Heart right ventricle (tissue), 16 donors: ENCODE measurements at regions not wholly inside any gene's neighbourhood (a gene's known extent, or its start where the extent isn't known, plus 50 kb on each side); places are given as distances from the start of the nearest gene placed in this dataset.

ENCODE experiments used
- ATAC-seq, 8 donors: fragments of 200-7000 bp; cut with Tn5 transposase; one replicate each; pipeline ENCODE4 v1.9.1; 2020; ENCODE audit warnings: mild to moderate bottlenecking in 8 of 8, moderate library complexity in 8 of 8, moderate number of reproducible peaks in 1 of 8
- DNase-seq, 2 donors: peaks; one replicate each; pipeline ENCODE4 v3.0.0-alpha.2; 2020
- H3K27ac ChIP-seq, 10 donors: fragments of 200-600 bp; sonication (generic) in 2 of 10; one replicate each; pipeline versions ENCODE4 v1.5.0 to v1.8.0; 2020 to 2022; ENCODE audit warnings: mild to moderate bottlenecking in 3 of 10
- H3K27me3 ChIP-seq, 7 donors: fragments of 200-600 bp; one replicate each; pipeline ENCODE4 v1.8.0; 2021 to 2022; ENCODE audit warnings: mild to moderate bottlenecking in 2 of 7
- H3K36me3 ChIP-seq, 9 donors: fragments of 200-600 bp; sonication (generic) in 1 of 9; one replicate each; pipeline versions ENCODE4 v1.5.0 to v1.8.0; 2020 to 2022; ENCODE audit warnings: mild to moderate bottlenecking in 2 of 9
- H3K4me1 ChIP-seq, 9 donors: fragments of 200-600 bp; sonication (generic) in 1 of 9; one replicate each; pipeline versions ENCODE4 v1.5.0 to v1.8.0; 2020 to 2022; ENCODE audit warnings: mild to moderate bottlenecking in 4 of 9
- H3K4me3 ChIP-seq, 10 donors: fragments of 200-600 bp; sonication (generic) in 2 of 10; one replicate each; pipeline versions ENCODE4 v1.5.0 to v1.8.0; 2020 to 2022; ENCODE audit warnings: mild to moderate bottlenecking in 7 of 10, moderate library complexity in 2 of 10
- H3K9me3 ChIP-seq, 11 donors: fragments of 200-600 bp in 10 of 11; sonication (generic) in 2 of 11; one replicate each; pipeline versions ENCODE4 v1.5.0 to v1.8.0; 2013 to 2022; ENCODE audit warnings: mild to moderate bottlenecking in 2 of 11, control low read depth in 1 of 11, moderate library complexity in 1 of 11
- WGBS, 2 donors: extraction: QIAGEN DNeasy Blood & Tissue Kit; methylation state at CpG; one replicate each; pipeline ENCODE4 v1.1.7; 2013; ENCODE audit warnings: inconsistent platforms in 1 of 2; 5-methylcytosine and 5-hydroxymethylcytosine counted together
- intact Hi-C, 10 donors: fragments of 100-400 bp; cut with DNase I; formaldehyde crosslinking; loops; one replicate each; pipeline versions ENCODE4 v1.11.1 to v1.14.2; 2022
- TF ChIP-seq, protein P1 (sequence below), 9 donors: fragments of 200-600 bp; sonication (generic) in 2 of 9; IDR thresholded peaks; one replicate each; pipeline versions ENCODE4 v1.5.0 to v1.8.0; 2021 to 2022; ENCODE audit warnings: antibody characterized with exemption in 9 of 9, mild to moderate bottlenecking in 5 of 9, moderate library complexity in 1 of 9
- donor health status: Arrhythmogenic right ventricular cardiomyopathy.
- donor health status: ischemic (EF 13 %, LVEDD 7.1; RV severe dilation, severe dysfunction).
- donor health status: healthy with polysubstance abuse.
- donor health status: DM: no; HTN: yes; CAD: no.
- donor health status: DM: no; HTN: no; CAD: no.
- donor health status: ischemic (EF 25% LVEDD 6.9; RV normal size, moderate dysfunction).
- donor health status: ischemic (EF 25% LVEDD 5.7; RV mildly dilated, moderate dysfunction).
- donor health status: healthy.
- donor health status: DM: yes; HTN: yes; CAD: no.
- donor health status: Ischemic cardiomyopathy.
- donor health status: ischemic (EF 35%, LVEDD 5.7; RV mildly dilated, moderate dysfunction).
- donor health status: nonischemic (EF 11% LVEDD 7.7; RV severe dilation, severe dysfunction).
- donor health status: DM: yes; HTN: yes; CAD: no.
- donor health status: PGD.
- donor health status: ischemic (EF 29% LVEDD 5.4; RV normal size, mild dysfunction).
- donor health status: nonischemic (EF 23%, LVEDD 6.1; RV moderate dilation, normal function).

DNA sequence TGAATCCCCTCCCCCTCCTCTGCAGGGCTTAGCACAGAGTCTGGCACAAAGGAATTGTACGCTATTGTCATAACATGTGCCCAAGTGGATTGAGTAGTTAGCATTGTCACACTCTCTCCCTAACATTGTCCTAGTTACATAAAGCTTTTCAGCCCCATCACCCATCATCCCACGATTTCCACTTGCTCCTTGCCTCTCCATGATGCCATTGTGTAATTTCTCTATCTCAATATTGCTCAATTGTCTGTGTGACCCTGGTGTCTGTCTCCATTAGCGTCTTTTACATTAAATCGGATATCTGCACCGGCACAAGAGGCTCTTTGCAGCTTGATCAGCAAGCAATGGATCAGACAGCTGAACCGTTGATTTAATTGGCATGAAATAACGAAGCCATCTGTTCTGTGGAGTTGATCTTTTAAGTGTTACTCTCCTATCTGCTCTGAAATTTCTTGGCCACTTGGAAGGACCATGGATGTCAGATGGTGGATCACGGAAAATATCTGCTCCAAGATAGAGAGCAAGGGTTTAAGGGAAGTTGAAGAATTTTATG lies 77.0 kb upstream of the HS3ST4 start:
- intact Hi-C loops = no loop called here
- no peak overlapping the region for H3K27ac ChIP-seq
- 81 to 82% methylated on average over 8 of the region's 8 CpGs for WGBS, 2 donors
- ATAC-seq (no peak), DNase-seq (no peak)
- H3K36me3 ChIP-seq = no peaks in the 10 kb centered on the region
- no peak overlapping the region for H3K4me3 ChIP-seq
- TF ChIP-seq, protein P1, sequence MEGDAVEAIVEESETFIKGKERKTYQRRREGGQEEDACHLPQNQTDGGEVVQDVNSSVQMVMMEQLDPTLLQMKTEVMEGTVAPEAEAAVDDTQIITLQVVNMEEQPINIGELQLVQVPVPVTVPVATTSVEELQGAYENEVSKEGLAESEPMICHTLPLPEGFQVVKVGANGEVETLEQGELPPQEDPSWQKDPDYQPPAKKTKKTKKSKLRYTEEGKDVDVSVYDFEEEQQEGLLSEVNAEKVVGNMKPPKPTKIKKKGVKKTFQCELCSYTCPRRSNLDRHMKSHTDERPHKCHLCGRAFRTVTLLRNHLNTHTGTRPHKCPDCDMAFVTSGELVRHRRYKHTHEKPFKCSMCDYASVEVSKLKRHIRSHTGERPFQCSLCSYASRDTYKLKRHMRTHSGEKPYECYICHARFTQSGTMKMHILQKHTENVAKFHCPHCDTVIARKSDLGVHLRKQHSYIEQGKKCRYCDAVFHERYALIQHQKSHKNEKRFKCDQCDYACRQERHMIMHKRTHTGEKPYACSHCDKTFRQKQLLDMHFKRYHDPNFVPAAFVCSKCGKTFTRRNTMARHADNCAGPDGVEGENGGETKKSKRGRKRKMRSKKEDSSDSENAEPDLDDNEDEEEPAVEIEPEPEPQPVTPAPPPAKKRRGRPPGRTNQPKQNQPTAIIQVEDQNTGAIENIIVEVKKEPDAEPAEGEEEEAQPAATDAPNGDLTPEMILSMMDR (IDR thresholded peaks at IDR 0.05) = no peak
- H3K27me3 ChIP-seq = peaks cover 0 to 5% (median 0%) of the 10 kb centered on the region in 7 donors
- no peaks in the 10 kb centered on the region for H3K4me1 ChIP-seq
- H3K9me3 ChIP-seq = no peaks in the 10 kb centered on the region

DNA sequence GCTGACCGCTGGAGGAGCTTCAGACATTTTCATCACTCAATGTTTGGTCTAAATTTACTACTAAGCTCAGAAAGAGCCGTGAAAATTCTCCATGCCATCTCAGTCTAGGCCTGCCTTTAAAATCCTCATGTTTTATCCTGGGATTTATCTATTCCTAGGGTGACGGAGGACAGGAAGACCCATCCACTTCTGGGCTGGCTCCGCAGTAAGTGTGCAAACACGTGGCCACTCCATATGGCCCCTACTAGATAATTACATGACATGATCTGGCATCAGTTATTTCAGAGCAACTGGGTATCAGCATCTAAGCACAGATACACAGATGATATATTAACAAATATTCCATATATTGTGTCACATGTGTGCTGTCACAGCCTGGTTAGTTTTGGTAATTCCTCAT lies 77.8 kb upstream of the HS3ST4 start:
- 74% methylated on average over 5 of the region's 5 CpGs for WGBS, 2 donors
- TF ChIP-seq, protein P1 (IDR thresholded peaks at IDR 0.05) = no peak

DNA sequence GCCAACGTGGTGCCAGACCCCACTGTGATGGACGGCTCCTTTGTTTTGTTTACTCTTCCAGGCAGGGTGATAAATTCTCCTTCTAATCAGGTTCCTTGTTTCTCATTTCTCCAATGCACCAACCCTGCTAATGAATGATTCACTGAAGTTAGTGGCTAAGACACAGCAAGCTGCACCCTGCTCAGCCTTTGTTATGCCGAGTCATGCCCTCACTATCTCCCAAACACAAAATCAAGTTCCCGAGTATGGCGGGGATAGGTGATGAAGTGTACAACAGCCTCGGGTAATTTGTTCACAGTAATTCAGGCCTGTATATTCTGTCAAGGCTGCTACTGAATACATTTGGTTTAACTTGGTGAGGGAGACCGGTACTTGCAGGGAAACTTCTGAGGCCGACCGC lies 83.8 kb upstream of the HS3ST4 start:
- H3K4me1 ChIP-seq = no peaks in the 10 kb centered on the region
- TF ChIP-seq, protein P1 (IDR thresholded peaks at IDR 0.05) = no peak
- 48 to 53% methylated on average over 9 of the region's 9 CpGs for WGBS, 2 donors
- ATAC-seq (no peak), DNase-seq (no peak)
- H3K9me3 ChIP-seq = peaks cover 0 to 6% (median 0%) of the 10 kb centered on the region in 11 donors
- H3K4me3 ChIP-seq = no peak overlapping the region
- no peaks in the 10 kb centered on the region for H3K36me3 ChIP-seq
- H3K27ac ChIP-seq = no peak overlapping the region
- peaks cover 0 to 5% (median 0%) of the 10 kb centered on the region in 7 donors for H3K27me3 ChIP-seq
- intact Hi-C loops = no loop called here

More for the DNA sequence above, 77.8 kb upstream of the HS3ST4 start:
- no peaks in the 10 kb centered on the region for H3K9me3 ChIP-seq
- H3K36me3 ChIP-seq = no peaks in the 10 kb centered on the region
- H3K27ac ChIP-seq = no peak overlapping the region
- intact Hi-C loops = no loop called here
- ATAC-seq (no peak), DNase-seq (no peak)
- no peak overlapping the region for H3K4me3 ChIP-seq
- H3K27me3 ChIP-seq = peaks cover 0 to 5% (median 0%) of the 10 kb centered on the region in 7 donors
- H3K4me1 ChIP-seq = no peaks in the 10 kb centered on the region

DNA sequence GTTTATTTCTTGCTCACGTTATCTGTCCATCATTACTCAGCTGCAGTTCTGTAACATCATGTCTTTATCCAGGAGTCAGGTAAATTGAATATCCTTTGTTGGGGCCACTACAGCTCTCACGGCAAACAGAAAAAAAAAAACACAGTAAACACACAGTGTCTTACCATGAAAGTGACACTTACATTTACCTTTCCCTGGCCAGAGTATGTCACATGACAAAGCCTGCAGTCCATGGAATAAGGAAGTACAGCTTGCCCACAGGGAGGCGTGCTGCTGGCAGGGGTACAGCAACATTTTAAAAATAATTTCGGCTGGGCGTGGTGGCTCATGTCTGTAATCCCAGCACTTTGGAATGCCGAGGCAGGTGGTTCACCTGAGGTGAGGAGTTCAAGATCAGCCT lies 85.7 kb upstream of the HS3ST4 start:
- intact Hi-C loops = no loop called here
- no peak overlapping the region for H3K4me3 ChIP-seq
- peaks cover 0 to 12% (median 0%) of the 10 kb centered on the region in 11 donors for H3K9me3 ChIP-seq
- WGBS, 2 donors = 75% methylated on average over 6 of the region's 6 CpGs
- no peak overlapping the region for H3K27ac ChIP-seq
- DNase-seq (no peak), ATAC-seq (no peak)
- TF ChIP-seq, protein P1 (IDR thresholded peaks at IDR 0.05) = no peak
- H3K27me3 ChIP-seq = peaks cover 0 to 5% (median 0%) of the 10 kb centered on the region in 7 donors
- H3K4me1 ChIP-seq = no peaks in the 10 kb centered on the region
- no peaks in the 10 kb centered on the region for H3K36me3 ChIP-seq
